Smooth muscle cell (in vitro differentiated cells): ENCODE measurements at regions not wholly inside any gene's neighbourhood (a gene's known extent, or its start where the extent isn't known, plus 50 kb on each side); places are given as distances from the start of the nearest gene placed in this dataset.

Experiments
- DNase-seq: peaks from one replicate; lab custom pipeline; 2025; ENCODE audit not compliant: unreplicated experiment; lab: John Stamatoyannopoulos, UW
- H2AFZ ChIP-seq: fragments of 200-600 bp; sonication (generic); 2 replicates; pipeline ENCODE4 v1.6.0; 2016; ENCODE audit warnings: antibody characterized with exemption, low read depth, mild to moderate bottlenecking
- H3F3A ChIP-seq: fragments of 200-600 bp; sonication (generic); 2 replicates; pipeline ENCODE4 v1.6.0; 2017; ENCODE audit warnings: antibody characterized with exemption, low read depth
- H3K27ac ChIP-seq: fragments of 200-600 bp; sonication (generic); 2 replicates; pipeline ENCODE4 v1.5.1; 2016; ENCODE audit warnings: low read depth, mild to moderate bottlenecking
- H3K27me3 ChIP-seq: fragments of 200-600 bp; sonication (generic); 2 replicates; pipeline ENCODE4 v1.6.1; 2016; ENCODE audit warnings: low read depth, mild to moderate bottlenecking
- H3K36me3 ChIP-seq: fragments of 200-600 bp; sonication (generic); 2 replicates; pipeline ENCODE4 v1.5.1; 2016; ENCODE audit warnings: low read depth
- H3K4me1 ChIP-seq: fragments of 200-600 bp; sonication (generic); 2 replicates; pipeline ENCODE4 v1.5.1; 2016; ENCODE audit warnings: low read depth
- H3K4me2 ChIP-seq: fragments of 200-600 bp; sonication (generic); 2 replicates; pipeline ENCODE4 v1.6.0; 2016; ENCODE audit warnings: mild to moderate bottlenecking
- H3K4me3 ChIP-seq: fragments of 200-600 bp; sonication (generic); 2 replicates; pipeline ENCODE4 v1.5.1; 2016; ENCODE audit warnings: mild to moderate bottlenecking
- H3K79me2 ChIP-seq: fragments of 200-600 bp; sonication (generic); 2 replicates; pipeline ENCODE4 v1.6.0; 2016; ENCODE audit warnings: low read depth, mild to moderate bottlenecking
- H3K9ac ChIP-seq: fragments of 200-600 bp; sonication (generic); 2 replicates; pipeline ENCODE4 v1.6.0; 2016; ENCODE audit warnings: low read depth
- H3K9me3 ChIP-seq: fragments of 200-600 bp; sonication (generic); replicated peaks from 2 replicates; pipeline ENCODE4 v1.5.1; 2016; ENCODE audit warnings: low read depth
- H4K20me1 ChIP-seq: fragments of 200-600 bp; sonication (generic); 2 replicates; pipeline ENCODE4 v1.6.0; 2016; ENCODE audit warnings: low read depth
- CTCF ChIP-seq: fragments of 200-600 bp; sonication (generic); IDR thresholded peaks from 2 replicates; pipeline ENCODE4 v1.5.1; 2017; ENCODE audit warnings: borderline replicate concordance, mild to moderate bottlenecking, antibody characterized with exemption; ENCODE audit not compliant: insufficient read depth, poor library complexity, severe bottlenecking
- WGBS: methylation state at CpG from one replicate; pipeline ENCODE4 v1.1.7; 2016; ENCODE audit warnings: low lambda C conversion rate; 5-methylcytosine and 5-hydroxymethylcytosine counted together

- no peaks in the 10 kb centered on the region for H3K27me3 ChIP-seq
- no peak overlapping the region for H3K9ac ChIP-seq
- no peaks in the 10 kb centered on the region for H3K36me3 ChIP-seq
- TF ChIP-seq CTCF = no peak
- H3K4me1 ChIP-seq = peaks cover 5% of the 10 kb centered on the region
- no peak overlapping the region for H3K4me2 ChIP-seq
- H3K4me3 ChIP-seq = no peak overlapping the region
- 88% methylated on average over 5 of the region's 5 CpGs for whole genome bisulfite sequencing
- H2AFZ ChIP-seq = no peak overlapping the region
- no peaks in the 10 kb centered on the region for H3K79me2 ChIP-seq
- DNase-seq = no peak
- no peak overlapping the region for H3K27ac ChIP-seq
- no peaks in the 10 kb centered on the region for H4K20me1 ChIP-seq
- no peaks in the 10 kb centered on the region for H3K9me3 ChIP-seq
- no peaks in the 10 kb centered on the region for H3F3A ChIP-seq
These were observed 184.5 kb upstream of the TLE4 start for GRCh38 chr9:79387101-79387835.

- H3K27ac ChIP-seq = no peak overlapping the region
- 80% methylated on average over 5 of the region's 5 CpGs for WGBS
These were observed 181.6 kb upstream of the TLE4 start for GRCh38 chr9:79390077-79390698.

GRCh38 chr9:79390781-79391770 is 180.7 kb upstream of the TLE4 start:
- no peak overlapping the region for H3K27ac ChIP-seq
- WGBS = 96% methylated on average over 28 of the region's 28 CpGs
- no peak overlapping the region for H3K4me3 ChIP-seq
- no peaks in the 10 kb centered on the region for H3K36me3 ChIP-seq
- H3K9ac ChIP-seq = no peak overlapping the region
- no peaks in the 10 kb centered on the region for H3K79me2 ChIP-seq
- H3K27me3 ChIP-seq = peaks cover 5% of the 10 kb centered on the region
- DNase-seq = no peak
- H3F3A ChIP-seq = no peaks in the 10 kb centered on the region
- peaks cover 10% of the 10 kb centered on the region for H3K4me1 ChIP-seq
- H2AFZ ChIP-seq = no peak overlapping the region
- no peaks in the 10 kb centered on the region for H3K9me3 ChIP-seq
- no peak overlapping the region for H3K4me2 ChIP-seq
- no peaks in the 10 kb centered on the region for H4K20me1 ChIP-seq
- TF ChIP-seq CTCF = no peak

More at GRCh38 chr9:79390077-79390698, 181.6 kb upstream of the TLE4 start:
- no peak overlapping the region for H3K4me3 ChIP-seq
- TF ChIP-seq CTCF = no peak
- H3F3A ChIP-seq = no peaks in the 10 kb centered on the region
- no peak overlapping the region for H2AFZ ChIP-seq
- no peak overlapping the region for H3K9ac ChIP-seq
- H3K4me1 ChIP-seq = peaks cover 1% of the 10 kb centered on the region
- H3K9me3 ChIP-seq = no peaks in the 10 kb centered on the region
- no peaks in the 10 kb centered on the region for H3K36me3 ChIP-seq
- no peak for DNase-seq
- no peaks in the 10 kb centered on the region for H3K79me2 ChIP-seq
- H3K27me3 ChIP-seq = no peaks in the 10 kb centered on the region
- H3K4me2 ChIP-seq = no peak overlapping the region
- no peaks in the 10 kb centered on the region for H4K20me1 ChIP-seq
